OCI-LY3 (cell line): ENCODE measurements at regions not wholly inside any gene's neighbourhood (a gene's known extent, or its start where the extent isn't known, plus 50 kb on each side); places are given as distances from the start of the nearest gene placed in this dataset.

Source experiments
- CTCF ChIP-seq: fragments of 200-600, 300-600 bp; sonication (generic); IDR thresholded peaks from 2 replicates; pipeline ENCODE4 v1.5.1; 2014; ENCODE audit warnings: antibody characterized with exemption, low read length, low read depth
- EZH2phosphoT487 ChIP-seq: fragments of 200-600 bp; shearing (Covaris generic); IDR thresholded peaks from 2 replicates; pipeline ENCODE4 v1.6.1; 2018; ENCODE audit warnings: antibody characterized with exemption, mixed run types, low read depth

GRCh38 chrX:129091097-129091496 lies 432.2 kb downstream of the SMARCA1 start:
- TF ChIP-seq CTCF = no peak
- TF ChIP-seq EZH2phosphoT487 = no peak
